OCI-LY1 (cell line): ENCODE measurements at regions not wholly inside any gene's neighbourhood (a gene's known extent, or its start where the extent isn't known, plus 50 kb on each side); places are given as distances from the start of the nearest gene placed in this dataset.

Experiments used
- H2AFZ ChIP-seq: fragments of 200-600 bp; sonication (generic), shearing (Covaris generic); 2 replicates; pipeline ENCODE4 v1.6.0; 2014; ENCODE audit warnings: antibody characterized with exemption, mild to moderate bottlenecking, low read length
- H3F3A ChIP-seq: fragments of 200-600 bp; sonication (generic), shearing (Covaris generic); 2 replicates; pipeline ENCODE4 v1.6.0; 2014; ENCODE audit warnings: mild to moderate bottlenecking, antibody characterized with exemption, low read length, moderate library complexity; ENCODE audit not compliant: insufficient read depth
- H3K27ac ChIP-seq: fragments of 200-600 bp; sonication (generic); 2 replicates; pipeline ENCODE4 v1.5.1; 2014; ENCODE audit warnings: low read length, mixed run types, mild to moderate bottlenecking, low read depth; ENCODE audit not compliant: poor library complexity, severe bottlenecking
- H3K27me3 ChIP-seq: fragments of 200-600 bp; sonication (generic); 2 replicates; pipeline ENCODE4 v1.6.0; 2014; ENCODE audit warnings: antibody characterized with exemption, mild to moderate bottlenecking, low read length, moderate library complexity; ENCODE audit not compliant: insufficient read depth
- H3K36me3 ChIP-seq: fragments of 200-600 bp; sonication (generic); 2 replicates; pipeline ENCODE4 v1.6.1; 2014; ENCODE audit warnings: mild to moderate bottlenecking, antibody characterized with exemption, low read length, moderate library complexity, mixed read lengths; ENCODE audit not compliant: insufficient read depth
- H3K4me1 ChIP-seq: fragments of 200-600 bp; sonication (generic); 2 replicates; pipeline ENCODE4 v1.5.1; 2014; ENCODE audit warnings: mild to moderate bottlenecking, low read length, moderate library complexity; ENCODE audit not compliant: insufficient read depth, severe bottlenecking
- H3K4me2 ChIP-seq: fragments of 200-600 bp; sonication (generic), shearing (Covaris generic); 2 replicates; pipeline ENCODE4 v1.6.1; 2014; ENCODE audit warnings: low read length
- H3K4me3 ChIP-seq: fragments of 200-600 bp; sonication (generic); 2 replicates; pipeline ENCODE4 v1.5.1; 2014; ENCODE audit warnings: low read length, low read depth, mild to moderate bottlenecking, mixed read lengths; ENCODE audit not compliant: poor library complexity, severe bottlenecking
- H3K79me2 ChIP-seq: fragments of 200-600 bp; shearing (Covaris generic); 2 replicates; pipeline ENCODE4 v1.6.1; 2016; ENCODE audit warnings: mixed run types, low read length, mixed read lengths; ENCODE audit not compliant: insufficient read depth
- H3K9ac ChIP-seq: fragments of 200-600 bp; sonication (generic), shearing (Covaris generic); 2 replicates; pipeline ENCODE4 v1.6.1; 2014; ENCODE audit warnings: mild to moderate bottlenecking, low read length, mixed read lengths
- H3K9me2 ChIP-seq: fragments of 200-600 bp; sonication (generic), shearing (Covaris generic); 2 replicates; pipeline ENCODE4 v1.6.1; 2014; ENCODE audit warnings: low read depth, mild to moderate bottlenecking, low read length, mixed read lengths
- H3K9me3 ChIP-seq: fragments of 200-600 bp; shearing (Covaris generic); 2 replicates; pipeline ENCODE4 v1.6.1; 2014; ENCODE audit warnings: low read length, mixed read lengths
- H4K20me1 ChIP-seq: fragments of 200-600 bp; sonication (generic), shearing (Covaris generic); 2 replicates; pipeline ENCODE4 v1.6.0; 2016; ENCODE audit warnings: mild to moderate bottlenecking, low read length; ENCODE audit not compliant: insufficient read depth
- CTCF ChIP-seq: fragments of 200-600 bp; sonication (generic), shearing (Covaris generic); IDR thresholded peaks from 2 replicates; pipeline ENCODE4 v1.5.1; 2017; ENCODE audit warnings: mild to moderate bottlenecking, antibody characterized with exemption, low read length, moderate library complexity, mixed read lengths
- EZH2 ChIP-seq: fragments of 200-600 bp; sonication (generic), shearing (Covaris generic); IDR thresholded peaks from 2 replicates; pipeline ENCODE4 v1.8.0; 2017; ENCODE audit warnings: borderline replicate concordance, mixed run types, mild to moderate bottlenecking, antibody characterized with exemption, low read length, moderate library complexity, mixed read lengths

DNA sequence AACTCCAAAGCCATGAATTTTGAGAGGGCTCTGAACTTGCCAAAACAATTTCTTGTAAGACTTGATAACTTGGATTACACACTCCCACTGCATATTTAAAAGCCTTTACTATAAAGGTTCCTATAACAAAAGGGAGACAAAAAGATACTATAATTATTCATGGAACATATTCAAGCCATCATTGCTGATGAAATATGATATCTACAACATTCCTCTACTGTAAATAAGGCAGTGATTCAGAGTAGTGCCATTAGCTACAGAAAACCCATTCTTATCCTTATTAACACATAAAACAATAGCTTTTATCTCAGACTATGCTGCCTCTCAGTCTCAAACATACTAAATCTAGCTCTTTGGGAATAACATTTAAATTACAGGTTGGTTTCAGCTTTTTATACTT lies 675.5 kb upstream of the CXADR start:
- TF ChIP-seq CTCF (no peak), EZH2 (no peak)

GRCh38 chr21:16837721-16838120 lies 675.1 kb upstream of the CXADR start:
- Histone ChIP-seq H3K9ac (no peak overlapping the region), H2AFZ (no peak overlapping the region), H3K9me2 (no peaks in the 10 kb centered on the region), H3K36me3 (no peaks in the 10 kb centered on the region), H3K9me3 (no peaks in the 10 kb centered on the region), H3K27me3 (no peaks in the 10 kb centered on the region), H3K4me2 (no peak overlapping the region), H3K4me1 (no peaks in the 10 kb centered on the region), H3K27ac (no peak overlapping the region), H3K4me3 (no peak overlapping the region), H3F3A (no peaks in the 10 kb centered on the region), H3K79me2 (no peaks in the 10 kb centered on the region), H4K20me1 (no peaks in the 10 kb centered on the region)
- TF ChIP-seq EZH2 (no peak), CTCF (no peak)

More for the DNA sequence above, 675.5 kb upstream of the CXADR start:
- no peak overlapping the region for H3K9ac ChIP-seq
- H3K79me2 ChIP-seq: no peaks in the 10 kb centered on the region
- no peaks in the 10 kb centered on the region for H3K27me3 ChIP-seq
- H3F3A ChIP-seq: no peaks in the 10 kb centered on the region
- no peak overlapping the region for H3K4me3 ChIP-seq
- H3K9me3 ChIP-seq: no peaks in the 10 kb centered on the region
- no peak overlapping the region for H3K27ac ChIP-seq
- no peak overlapping the region for H2AFZ ChIP-seq
- no peaks in the 10 kb centered on the region for H3K9me2 ChIP-seq
- H3K4me2 ChIP-seq: no peak overlapping the region
- H3K4me1 ChIP-seq: no peaks in the 10 kb centered on the region
- no peaks in the 10 kb centered on the region for H4K20me1 ChIP-seq
- H3K36me3 ChIP-seq: no peaks in the 10 kb centered on the region

GRCh38 chr21:16838331-16838730 lies 674.5 kb upstream of the CXADR start:
- Histone ChIP-seq H3K9ac (no peak overlapping the region), H3K27ac (no peak overlapping the region), H3F3A (no peaks in the 10 kb centered on the region), H3K4me2 (no peak overlapping the region), H4K20me1 (no peaks in the 10 kb centered on the region), H2AFZ (no peak overlapping the region), H3K79me2 (no peaks in the 10 kb centered on the region), H3K9me2 (no peaks in the 10 kb centered on the region), H3K4me3 (no peak overlapping the region), H3K4me1 (no peaks in the 10 kb centered on the region), H3K9me3 (no peaks in the 10 kb centered on the region), H3K27me3 (no peaks in the 10 kb centered on the region), H3K36me3 (no peaks in the 10 kb centered on the region)
- TF ChIP-seq EZH2: no peak
- no peak for TF ChIP-seq CTCF
